HEK293 (cell line): ENCODE measurements at regions not wholly inside any gene's neighbourhood (a gene's known extent, or its start where the extent isn't known, plus 50 kb on each side); places are given as distances from the start of the nearest gene placed in this dataset.

Experiments used
- CTCF ChIA-PET: fragments of 350-600 bp; formaldehyde crosslinking; extraction: SDS; loops from one replicate; lab custom pipeline; 2021; ENCODE audit warnings: antibody characterized with exemption; lab: Yijun Ruan, JAX
- POLR2A ChIA-PET: fragments of 300-600 bp; formaldehyde crosslinking; extraction: SDS; loops from one replicate; lab custom pipeline; 2020; ENCODE audit warnings: antibody characterized with exemption, inconsistent platforms; lab: Yijun Ruan, JAX
- H3K27ac ChIP-seq: fragments of 200-500 bp; sonication (Bioruptor generic); 2 replicates; pipeline ENCODE4 v1.5.1; 2014; ENCODE audit warnings: low read depth, low read length, control low read depth, inconsistent platforms; ENCODE audit errors: extremely low read depth
- H3K36me3 ChIP-seq, 2 experiments: fragments of 200-500 bp in 1 of 2; sonication (Bioruptor generic) in 1 of 2; 1 replicate in 1 of 2; 2 replicates in 1 of 2; pipeline ENCODE4 v1.5.1; 2014 to 2017; ENCODE audit warnings: inconsistent platforms in 2 of 2, low read length in 2 of 2; ENCODE audit not compliant: control insufficient read depth in 2 of 2, insufficient read depth in 1 of 2
- H3K4me1 ChIP-seq: fragments of 200-500 bp; sonication (Bioruptor generic); 2 replicates; pipeline ENCODE4 v1.5.1; 2014; ENCODE audit warnings: mild to moderate bottlenecking, low read length, inconsistent platforms; ENCODE audit not compliant: control insufficient read depth, insufficient read depth
- H3K4me3 ChIP-seq: 2 replicates; pipeline ENCODE4 v1.5.1; 2011; ENCODE audit warnings: low read depth, mild to moderate bottlenecking, control low read depth, low read length, moderate library complexity
- H3K9me3 ChIP-seq: fragments of 200-500 bp; sonication (Bioruptor generic); 2 replicates; pipeline ENCODE4 v1.5.1; 2014; ENCODE audit warnings: low read depth, low read length, inconsistent platforms; ENCODE audit not compliant: control insufficient read depth, insufficient read depth
- BCL11A ChIP-seq: fragments of 450-650 bp; formaldehyde crosslinking; IDR thresholded peaks from 2 replicates; pipeline ENCODE4 v1.5.1; 2016; ENCODE audit warnings: low read depth, missing biosample characterization, missing genetic modification characterization
- GLI4 ChIP-seq: fragments of 450-650 bp; formaldehyde crosslinking; IDR thresholded peaks from 2 replicates; pipeline ENCODE4 v1.5.1; 2016; ENCODE audit warnings: missing biosample characterization, missing genetic modification characterization
- KLF8 ChIP-seq: fragments of 450-650 bp; formaldehyde crosslinking; IDR thresholded peaks from 2 replicates; pipeline ENCODE4 v1.5.1; 2016; ENCODE audit warnings: missing biosample characterization, missing genetic modification characterization
- SETDB1 ChIP-seq: IDR thresholded peaks from one replicate; pipeline ENCODE4 v1.6.1; 2017; ENCODE audit warnings: mild to moderate bottlenecking, low read length, moderate library complexity, mixed read lengths; ENCODE audit not compliant: insufficient read length
- ZBTB7A ChIP-seq: fragments of 450-650 bp; formaldehyde crosslinking; IDR thresholded peaks from 2 replicates; pipeline ENCODE4 v1.5.1; 2016; ENCODE audit warnings: low read depth, missing biosample characterization, missing genetic modification characterization
- ZFP37 ChIP-seq: fragments of 450-650 bp; formaldehyde crosslinking; IDR thresholded peaks from 2 replicates; pipeline ENCODE4 v1.5.1; 2016; ENCODE audit warnings: missing biosample characterization, missing genetic modification characterization
- ZNF132 ChIP-seq: fragments of 450-650 bp; formaldehyde crosslinking; IDR thresholded peaks from 2 replicates; pipeline ENCODE4 v1.5.1; 2017; ENCODE audit warnings: missing biosample characterization, missing genetic modification characterization, borderline replicate concordance
- ZNF211 ChIP-seq: fragments of 450-650 bp; formaldehyde crosslinking; IDR thresholded peaks from 2 replicates; pipeline ENCODE4 v1.5.1; 2016; ENCODE audit warnings: low read depth, missing biosample characterization, missing genetic modification characterization
- ZNF248 ChIP-seq: fragments of 450-650 bp; formaldehyde crosslinking; IDR thresholded peaks from 2 replicates; pipeline ENCODE4 v1.5.1; 2017; ENCODE audit warnings: missing biosample characterization, missing genetic modification characterization
- ZNF48 ChIP-seq: fragments of 450-650 bp; formaldehyde crosslinking; IDR thresholded peaks from 2 replicates; pipeline ENCODE4 v1.5.1; 2016; ENCODE audit warnings: missing biosample characterization, missing genetic modification characterization
- ZNF514 ChIP-seq: fragments of 450-650 bp; formaldehyde crosslinking; IDR thresholded peaks from 2 replicates; pipeline ENCODE4 v1.5.1; 2016; ENCODE audit warnings: missing biosample characterization, missing genetic modification characterization
- ZNF521 ChIP-seq: fragments of 450-650 bp; formaldehyde crosslinking; IDR thresholded peaks from 2 replicates; pipeline ENCODE4 v1.5.1; 2017; ENCODE audit warnings: missing biosample characterization, mild to moderate bottlenecking, missing genetic modification characterization
- ZNF529 ChIP-seq: fragments of 450-650 bp; formaldehyde crosslinking; IDR thresholded peaks from 2 replicates; pipeline ENCODE4 v1.5.1; 2017; ENCODE audit warnings: missing genetic modification characterization, missing biosample characterization; ENCODE audit not compliant: insufficient replicate concordance
- ZNF629 ChIP-seq: fragments of 450-650 bp; formaldehyde crosslinking; IDR thresholded peaks from 2 replicates; pipeline ENCODE4 v1.5.1; 2017; ENCODE audit warnings: missing biosample characterization, missing genetic modification characterization
- ZNF664 ChIP-seq: fragments of 450-650 bp; formaldehyde crosslinking; IDR thresholded peaks from 2 replicates; pipeline ENCODE4 v1.5.1; 2016; ENCODE audit warnings: missing biosample characterization, missing genetic modification characterization
- ZNF843 ChIP-seq: fragments of 450-650 bp; formaldehyde crosslinking; IDR thresholded peaks from 2 replicates; pipeline ENCODE4 v1.5.1; 2016; ENCODE audit warnings: missing biosample characterization, missing genetic modification characterization
- TF ChIP-seq, protein P1 (sequence below): fragments of 450-650 bp; formaldehyde crosslinking; IDR thresholded peaks from 2 replicates; pipeline ENCODE4 v1.5.1; 2016; ENCODE audit warnings: missing biosample characterization, missing genetic modification characterization
- TF ChIP-seq, protein P2 (sequence below): fragments of 450-650 bp; formaldehyde crosslinking; IDR thresholded peaks from 2 replicates; pipeline ENCODE4 v1.5.1; 2016; ENCODE audit warnings: missing biosample characterization, missing genetic modification characterization
- TF ChIP-seq, protein P3 (sequence below): fragments of 450-650 bp; formaldehyde crosslinking; IDR thresholded peaks from 2 replicates; pipeline ENCODE4 v1.5.1; 2017; ENCODE audit warnings: missing biosample characterization, missing genetic modification characterization
- TF ChIP-seq, protein P4 (sequence below): fragments of 450-650 bp; formaldehyde crosslinking; IDR thresholded peaks from 2 replicates; pipeline ENCODE4 v1.5.1; 2016; ENCODE audit warnings: missing biosample characterization, missing genetic modification characterization

DNA sequence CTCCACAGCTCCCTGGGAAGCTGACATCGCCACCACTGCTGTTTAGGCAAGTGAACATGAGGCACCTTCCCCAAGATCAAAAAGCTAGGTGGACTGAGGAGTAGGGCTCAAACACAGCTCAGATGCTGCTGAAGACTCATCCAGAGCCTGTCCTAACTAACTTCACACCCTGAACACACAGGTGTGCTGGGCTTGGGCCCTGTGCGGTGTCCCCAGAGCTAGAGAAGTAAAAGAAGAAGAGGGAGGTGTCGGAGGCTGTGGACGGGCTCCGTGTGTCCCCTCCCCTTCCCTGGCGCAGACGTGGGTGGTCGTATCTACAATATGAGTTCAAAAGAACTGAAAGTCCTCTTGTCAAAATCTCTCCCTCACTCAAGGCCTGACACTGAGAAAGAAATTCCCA is 373.4 kb upstream of the MGMT start (continued):
- TF ChIP-seq GLI4 (tag by site-specific recombination) (no peak), BCL11A (tag by site-specific recombination) (no peak)

DNA sequence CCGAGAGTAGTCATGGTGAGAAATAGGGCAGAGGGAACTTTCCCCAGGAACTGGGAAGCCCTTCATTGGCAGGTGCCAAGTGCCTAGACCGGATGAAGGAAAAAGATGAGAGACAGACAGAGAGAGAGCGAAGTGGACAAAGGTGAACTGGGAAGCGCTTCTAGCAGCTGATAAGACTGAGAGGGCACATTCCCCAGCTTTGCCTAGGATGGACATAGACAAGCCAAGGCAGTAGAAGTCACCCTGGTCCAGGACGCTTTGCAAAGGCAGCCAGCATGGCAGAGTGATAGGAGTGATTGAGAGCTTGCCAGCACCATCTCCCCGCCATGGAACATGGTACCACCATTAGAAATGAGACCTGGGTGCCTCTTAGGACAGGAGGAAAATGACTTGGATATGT is 372.8 kb upstream of the MGMT start:
- TF ChIP-seq ZNF629 (tag by site-specific recombination) (no peak), ZNF843 (tag by site-specific recombination) (no peak), ZNF521 (no peak), SETDB1 (no peak)
- H3K4me1 ChIP-seq, result peaks cover 12% of the 10 kb centered on the region
- H3K36me3 ChIP-seq, result no peaks in the 10 kb centered on the region
- ChIA-PET CTCF (no interaction called here), POLR2A (no interaction called here)
- no peak overlapping the region for H3K4me3 ChIP-seq
- no peak overlapping the region for H3K27ac ChIP-seq
- no peaks in the 10 kb centered on the region for H3K9me3 ChIP-seq

DNA sequence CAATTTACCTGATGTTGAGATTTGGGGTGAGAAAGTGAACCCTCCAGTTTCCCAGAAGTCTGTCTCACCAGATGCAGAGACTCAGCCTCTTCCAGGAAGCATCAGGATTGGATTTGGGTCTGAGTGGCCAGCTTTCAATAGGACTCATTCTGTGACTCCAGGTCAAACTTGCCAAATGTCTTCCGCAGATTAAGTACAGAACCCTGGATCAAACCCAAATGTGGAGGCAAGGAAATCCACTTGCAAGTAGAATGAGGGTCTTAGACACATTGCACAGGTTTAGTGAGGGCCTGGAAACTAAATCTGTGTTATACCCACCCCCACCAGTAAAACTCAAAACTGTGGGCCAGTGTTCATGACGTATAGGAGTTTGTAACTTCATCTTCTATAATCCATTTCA is 372.2 kb upstream of the MGMT start:
- TF ChIP-seq ZNF248 (tag by site-specific recombination) (no peak), KLF8 (no peak), ZNF132 (tag by site-specific recombination) (no peak), ZBTB7A (tag by site-specific recombination) (no peak), ZNF514 (tag by site-specific recombination) (no peak), ZNF211 (no peak), ZNF521 (no peak)
- TF ChIP-seq, protein P1, sequence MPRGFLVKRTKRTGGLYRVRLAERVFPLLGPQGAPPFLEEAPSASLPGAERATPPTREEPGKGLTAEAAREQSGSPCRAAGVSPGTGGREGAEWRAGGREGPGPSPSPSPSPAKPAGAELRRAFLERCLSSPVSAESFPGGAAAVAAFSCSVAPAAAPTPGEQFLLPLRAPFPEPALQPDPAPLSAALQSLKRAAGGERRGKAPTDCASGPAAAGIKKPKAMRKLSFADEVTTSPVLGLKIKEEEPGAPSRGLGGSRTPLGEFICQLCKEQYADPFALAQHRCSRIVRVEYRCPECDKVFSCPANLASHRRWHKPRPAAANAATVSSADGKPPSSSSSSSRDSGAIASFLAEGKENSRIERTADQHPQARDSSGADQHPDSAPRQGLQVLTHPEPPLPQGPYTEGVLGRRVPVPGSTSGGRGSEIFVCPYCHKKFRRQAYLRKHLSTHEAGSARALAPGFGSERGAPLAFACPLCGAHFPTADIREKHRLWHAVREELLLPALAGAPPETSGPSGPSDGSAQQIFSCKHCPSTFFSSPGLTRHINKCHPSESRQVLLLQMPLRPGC (tag by site-specific recombination), result no peak
- H3K27ac ChIP-seq, result no peak overlapping the region
- H3K9me3 ChIP-seq, result no peaks in the 10 kb centered on the region
- ChIA-PET CTCF (interaction anchor here (0.5 kb wide), 1 partner anchor 9 kb away, joined by 3 read pairs; no protein-coding TSS in a partner anchor), POLR2A (no interaction called here)
- peaks cover 12% of the 10 kb centered on the region for H3K4me1 ChIP-seq
- H3K36me3 ChIP-seq, result no peaks in the 10 kb centered on the region
- no peak overlapping the region for H3K4me3 ChIP-seq

DNA sequence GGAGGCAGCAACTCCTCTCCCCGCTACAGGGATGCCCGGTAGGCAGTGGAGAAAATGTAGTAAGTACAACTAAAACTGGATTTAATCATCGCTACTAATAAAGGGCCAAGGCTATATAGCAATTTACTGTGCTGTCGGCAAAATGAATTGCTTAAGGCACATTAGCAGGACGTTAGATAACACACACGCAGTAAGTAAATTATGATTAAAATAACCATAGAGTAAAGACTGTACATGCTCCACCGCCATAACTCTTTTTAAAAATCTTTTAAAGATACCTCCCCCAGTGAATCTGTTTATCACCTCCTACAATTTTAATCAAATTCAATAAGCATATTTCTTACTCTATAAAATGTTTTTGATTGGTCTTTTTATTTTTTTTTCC is 371.4 kb upstream of the MGMT start:
- peak; percentile 7 for TF ChIP-seq ZNF529 (tag by site-specific recombination)
- TF ChIP-seq ZNF48 (tag by site-specific recombination), result no peak
- TF ChIP-seq, protein P2, sequence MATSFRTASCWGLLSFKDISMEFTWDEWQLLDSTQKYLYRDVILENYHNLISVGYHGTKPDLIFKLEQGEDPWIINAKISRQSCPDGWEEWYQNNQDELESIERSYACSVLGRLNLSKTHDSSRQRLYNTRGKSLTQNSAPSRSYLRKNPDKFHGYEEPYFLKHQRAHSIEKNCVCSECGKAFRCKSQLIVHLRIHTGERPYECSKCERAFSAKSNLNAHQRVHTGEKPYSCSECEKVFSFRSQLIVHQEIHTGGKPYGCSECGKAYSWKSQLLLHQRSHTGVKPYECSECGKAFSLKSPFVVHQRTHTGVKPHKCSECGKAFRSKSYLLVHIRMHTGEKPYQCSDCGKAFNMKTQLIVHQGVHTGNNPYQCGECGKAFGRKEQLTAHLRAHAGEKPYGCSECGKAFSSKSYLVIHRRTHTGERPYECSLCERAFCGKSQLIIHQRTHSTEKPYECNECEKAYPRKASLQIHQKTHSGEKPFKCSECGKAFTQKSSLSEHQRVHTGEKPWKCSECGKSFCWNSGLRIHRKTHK (tag by site-specific recombination), result no peak
- peak; percentile 65; the same call in 1 of the 2 replicates for TF ChIP-seq ZNF664 (tag by site-specific recombination)
- TF ChIP-seq ZFP37 (tag by site-specific recombination), result no peak
- TF ChIP-seq, protein P3, sequence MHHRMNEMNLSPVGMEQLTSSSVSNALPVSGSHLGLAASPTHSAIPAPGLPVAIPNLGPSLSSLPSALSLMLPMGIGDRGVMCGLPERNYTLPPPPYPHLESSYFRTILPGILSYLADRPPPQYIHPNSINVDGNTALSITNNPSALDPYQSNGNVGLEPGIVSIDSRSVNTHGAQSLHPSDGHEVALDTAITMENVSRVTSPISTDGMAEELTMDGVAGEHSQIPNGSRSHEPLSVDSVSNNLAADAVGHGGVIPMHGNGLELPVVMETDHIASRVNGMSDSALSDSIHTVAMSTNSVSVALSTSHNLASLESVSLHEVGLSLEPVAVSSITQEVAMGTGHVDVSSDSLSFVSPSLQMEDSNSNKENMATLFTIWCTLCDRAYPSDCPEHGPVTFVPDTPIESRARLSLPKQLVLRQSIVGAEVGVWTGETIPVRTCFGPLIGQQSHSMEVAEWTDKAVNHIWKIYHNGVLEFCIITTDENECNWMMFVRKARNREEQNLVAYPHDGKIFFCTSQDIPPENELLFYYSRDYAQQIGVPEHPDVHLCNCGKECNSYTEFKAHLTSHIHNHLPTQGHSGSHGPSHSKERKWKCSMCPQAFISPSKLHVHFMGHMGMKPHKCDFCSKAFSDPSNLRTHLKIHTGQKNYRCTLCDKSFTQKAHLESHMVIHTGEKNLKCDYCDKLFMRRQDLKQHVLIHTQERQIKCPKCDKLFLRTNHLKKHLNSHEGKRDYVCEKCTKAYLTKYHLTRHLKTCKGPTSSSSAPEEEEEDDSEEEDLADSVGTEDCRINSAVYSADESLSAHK (tag by site-specific recombination), result no peak
- TF ChIP-seq, protein P4, sequence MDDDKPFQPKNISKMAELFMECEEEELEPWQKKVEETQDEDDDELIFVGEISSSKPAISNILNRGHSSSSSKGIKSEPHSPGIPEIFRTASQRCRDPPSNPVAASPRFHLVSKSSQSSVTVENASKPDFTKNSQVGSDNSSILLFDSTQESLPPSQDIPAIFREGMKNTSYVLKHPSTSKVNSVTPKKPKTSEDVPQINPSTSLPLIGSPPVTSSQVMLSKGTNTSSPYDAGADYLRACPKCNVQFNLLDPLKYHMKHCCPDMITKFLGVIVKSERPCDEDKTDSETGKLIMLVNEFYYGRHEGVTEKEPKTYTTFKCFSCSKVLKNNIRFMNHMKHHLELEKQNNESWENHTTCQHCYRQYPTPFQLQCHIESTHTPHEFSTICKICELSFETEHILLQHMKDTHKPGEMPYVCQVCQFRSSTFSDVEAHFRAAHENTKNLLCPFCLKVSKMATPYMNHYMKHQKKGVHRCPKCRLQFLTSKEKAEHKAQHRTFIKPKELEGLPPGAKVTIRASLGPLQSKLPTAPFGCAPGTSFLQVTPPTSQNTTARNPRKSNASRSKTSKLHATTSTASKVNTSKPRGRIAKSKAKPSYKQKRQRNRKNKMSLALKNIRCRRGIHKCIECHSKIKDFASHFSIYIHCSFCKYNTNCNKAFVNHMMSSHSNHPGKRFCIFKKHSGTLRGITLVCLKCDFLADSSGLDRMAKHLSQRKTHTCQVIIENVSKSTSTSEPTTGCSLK (tag by site-specific recombination), result no peak
- Histone ChIP-seq H3K9me3 (no peaks in the 10 kb centered on the region), H3K4me3 (no peak overlapping the region), H3K4me1 (peaks cover 12% of the 10 kb centered on the region), H3K36me3 (no peaks in the 10 kb centered on the region), H3K27ac (no peak overlapping the region)
- ChIA-PET CTCF (no interaction called here), POLR2A (no interaction called here)
